ENCODE measurements at regions not wholly inside any gene's neighbourhood (a gene's known extent, or its start where the extent isn't known, plus 50 kb on each side); places are given as distances from the start of the nearest gene placed in this dataset.

DNA sequence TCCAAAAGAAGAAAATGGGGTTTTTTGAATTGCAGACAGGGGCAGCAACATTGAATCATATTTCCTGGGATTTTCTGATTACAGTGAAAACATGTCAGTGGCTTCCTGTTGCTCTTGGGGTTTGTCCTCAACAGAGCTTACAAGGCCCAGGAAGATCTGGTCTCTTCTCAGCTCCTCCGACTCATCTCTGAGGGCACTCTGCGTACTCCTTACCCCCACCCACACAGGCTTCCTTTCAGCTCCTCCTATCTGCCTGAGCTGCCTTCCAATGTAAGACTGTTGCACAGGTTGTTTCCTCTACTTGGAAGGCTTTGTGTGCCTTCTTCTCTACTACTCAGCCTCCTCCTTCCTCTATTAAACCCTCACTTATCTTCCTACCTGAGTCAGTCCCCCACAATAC is 245.1 kb upstream of the MEF2C start:
- Mint-ChIP-seq H3K27ac (no peak overlapping the region), H3K36me3 (ENCODE audit: low read depth) (no peaks in the 10 kb centered on the region), H3K27me3 (no peaks in the 10 kb centered on the region), H3K4me3 (no peak overlapping the region), H3K9me3 (peaks cover 10% of the 10 kb centered on the region), H3K4me1 (ENCODE audit: low read depth) (no peaks in the 10 kb centered on the region)

DNA sequence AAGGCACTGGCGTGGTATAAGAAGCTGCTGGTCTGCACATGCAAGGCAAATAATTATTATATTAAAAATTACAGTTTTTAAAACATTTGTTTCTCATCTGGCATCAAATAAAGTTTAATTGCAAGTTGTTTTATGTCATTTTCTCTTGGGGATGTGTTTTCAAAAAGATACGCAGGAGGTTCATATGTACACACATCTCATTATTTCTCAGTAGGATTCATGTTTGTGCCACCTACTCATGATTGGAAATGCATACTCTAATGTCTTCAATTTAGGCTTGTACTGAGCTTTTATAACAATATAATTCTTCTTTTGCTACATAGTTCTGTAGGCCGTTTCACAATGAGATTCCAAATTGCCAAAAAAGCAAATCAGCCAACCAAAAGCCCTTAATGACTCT is 244.2 kb upstream of the MEF2C start:
- Mint-ChIP-seq H3K4me1 (ENCODE audit: low read depth) (no peaks in the 10 kb centered on the region), H3K4me3 (no peak overlapping the region), H3K27me3 (no peaks in the 10 kb centered on the region), H3K27ac (no peak overlapping the region), H3K36me3 (ENCODE audit: low read depth) (no peaks in the 10 kb centered on the region), H3K9me3 (peaks cover 10% of the 10 kb centered on the region)

DNA sequence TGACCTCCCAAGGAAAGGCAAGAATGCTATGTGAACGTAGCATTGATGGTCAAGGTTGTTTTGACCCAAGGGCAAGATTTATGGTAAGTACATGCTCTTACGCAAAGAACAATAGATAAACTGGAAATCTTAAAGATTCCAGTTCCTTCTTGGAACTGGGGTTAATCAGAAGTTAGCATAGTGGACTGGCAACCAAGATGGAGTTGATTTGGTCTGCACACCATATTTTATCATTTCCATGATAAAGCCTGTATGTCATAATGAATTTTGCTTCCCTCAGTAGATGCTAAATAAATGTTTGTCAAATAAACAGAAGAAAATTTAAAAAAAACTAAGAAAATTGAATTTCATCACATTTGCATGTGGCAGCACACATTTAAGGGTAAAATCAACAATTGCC is 242.4 kb upstream of the MEF2C start:
- Mint-ChIP-seq H3K36me3 (ENCODE audit: low read depth) (no peaks in the 10 kb centered on the region), H3K4me1 (ENCODE audit: low read depth) (no peaks in the 10 kb centered on the region), H3K27me3 (no peaks in the 10 kb centered on the region), H3K9me3 (peaks cover 6% of the 10 kb centered on the region), H3K4me3 (no peak overlapping the region), H3K27ac (no peak overlapping the region)

DNA sequence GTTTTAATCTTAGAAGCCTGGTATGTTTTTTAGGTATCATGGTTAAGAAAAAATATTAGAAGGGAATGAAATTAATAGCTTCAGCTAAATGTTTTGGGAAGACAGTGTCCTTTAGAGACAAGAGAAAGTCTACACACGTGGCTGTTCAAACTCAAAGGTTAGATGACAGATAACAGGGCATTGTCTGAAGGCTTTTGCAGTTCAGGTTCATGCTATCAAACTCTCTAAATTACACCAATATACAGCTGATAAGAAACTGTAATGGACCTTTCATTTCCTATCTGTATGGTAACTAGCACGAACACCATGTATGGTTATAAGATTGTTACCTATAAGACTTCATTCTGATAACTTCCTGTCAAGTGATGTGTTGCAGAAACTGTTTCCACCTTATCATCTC is 240.6 kb upstream of the MEF2C start:
- Mint-ChIP-seq H3K4me3 (no peak overlapping the region), H3K27ac (no peak overlapping the region)

DNA sequence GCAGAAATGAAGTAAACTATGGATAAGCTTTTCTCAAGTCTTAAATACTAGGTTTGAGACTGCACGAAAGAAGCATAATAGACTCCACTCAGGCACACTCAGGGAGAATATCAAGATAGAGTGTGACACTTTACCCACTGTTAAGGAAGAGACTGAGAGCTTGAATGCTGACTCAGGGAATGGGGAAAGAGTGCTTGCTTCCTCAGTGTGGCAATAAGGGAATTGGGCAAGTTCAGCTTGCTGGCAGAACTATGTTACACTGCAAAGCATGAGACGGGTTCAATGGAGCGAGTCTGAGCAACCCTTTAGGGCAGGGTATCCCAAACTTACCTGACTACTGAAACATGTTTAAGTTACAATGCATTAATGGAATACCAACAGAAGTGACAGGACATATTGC is 237.7 kb upstream of the MEF2C start:
- Mint-ChIP-seq H3K36me3 (ENCODE audit: low read depth) (no peaks in the 10 kb centered on the region), H3K27me3 (no peaks in the 10 kb centered on the region)

More for the DNA sequence above, 240.6 kb upstream of the MEF2C start:
- Mint-ChIP-seq H3K4me1 (ENCODE audit: low read depth) (no peaks in the 10 kb centered on the region), H3K9me3 (peaks cover 6% of the 10 kb centered on the region), H3K27me3 (no peaks in the 10 kb centered on the region), H3K36me3 (ENCODE audit: low read depth) (no peaks in the 10 kb centered on the region)

DNA sequence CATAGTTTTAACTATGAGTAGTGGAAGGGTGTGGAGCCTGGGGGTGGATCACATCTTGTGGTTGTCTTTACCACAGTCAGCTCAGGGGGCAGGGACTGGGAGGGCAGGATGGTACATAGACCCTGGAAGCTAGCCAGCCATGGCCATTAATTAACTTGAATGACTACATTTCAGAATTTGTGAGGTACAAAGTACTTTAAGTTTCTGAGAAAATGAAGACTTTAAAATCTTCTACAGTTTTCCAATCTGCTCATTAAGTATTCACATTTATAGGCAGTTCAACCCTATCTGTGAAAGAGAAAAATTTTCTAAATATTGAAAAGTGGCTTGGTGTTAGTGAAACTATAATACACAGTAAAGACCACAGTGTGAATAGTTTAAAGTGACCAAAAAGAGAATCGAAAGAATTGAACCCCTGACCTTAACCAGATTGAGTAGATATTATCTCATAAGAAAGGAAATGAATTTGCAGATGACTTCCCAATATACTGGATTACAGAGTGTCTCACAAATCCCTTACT is 234.2 kb upstream of the MEF2C start:
- no peak overlapping the region for H3K27ac Mint-ChIP-seq
- H3K9me3 Mint-ChIP-seq, result no peaks in the 10 kb centered on the region
- no peaks in the 10 kb centered on the region for H3K27me3 Mint-ChIP-seq
- peaks cover 5% of the 10 kb centered on the region for H3K4me1 Mint-ChIP-seq (ENCODE audit: low read depth)
- no peak overlapping the region for H3K4me3 Mint-ChIP-seq
- no peaks in the 10 kb centered on the region for H3K36me3 Mint-ChIP-seq (ENCODE audit: low read depth)

More for the DNA sequence above, 237.7 kb upstream of the MEF2C start:
- Mint-ChIP-seq H3K4me1 (ENCODE audit: low read depth) (peaks cover 5% of the 10 kb centered on the region), H3K9me3 (peaks cover 6% of the 10 kb centered on the region), H3K27ac (no peak overlapping the region), H3K4me3 (no peak overlapping the region)

DNA sequence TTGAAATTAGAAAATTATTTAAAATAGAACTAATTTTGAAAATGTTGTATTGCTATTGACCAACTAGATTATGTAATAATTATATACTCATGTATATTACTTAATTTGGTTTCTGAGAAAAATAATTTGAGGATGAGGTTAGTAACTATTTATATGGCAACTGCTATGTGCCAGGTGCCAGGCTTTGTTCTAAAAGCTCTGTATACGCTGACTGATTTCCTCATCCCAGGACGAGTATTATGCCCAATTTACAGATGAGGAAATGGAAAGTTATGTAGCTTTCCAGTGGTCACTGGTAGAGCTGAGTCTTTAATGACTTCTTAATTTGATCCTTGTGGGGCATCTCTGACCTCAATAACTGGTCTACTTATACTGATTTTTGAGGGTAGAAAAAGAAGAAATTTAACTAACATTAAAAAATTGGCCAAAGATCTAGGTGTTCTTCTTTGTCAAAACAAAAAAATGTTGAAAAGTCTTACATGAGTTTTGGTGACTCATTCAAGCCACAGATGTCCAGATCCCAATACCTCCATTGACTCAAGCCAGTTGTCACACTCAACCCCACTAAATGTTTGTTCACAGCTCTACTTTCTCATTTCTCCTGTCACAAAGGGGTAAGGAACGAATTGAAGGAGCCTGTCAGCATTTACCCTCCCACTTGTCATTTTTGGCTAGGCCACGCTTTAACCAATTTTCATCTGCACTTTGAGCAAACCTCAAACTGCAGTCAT is 228.1 kb upstream of the MEF2C start:
- H3K9me3 Mint-ChIP-seq, result peaks cover 6% of the 10 kb centered on the region
- no peaks in the 10 kb centered on the region for H3K27me3 Mint-ChIP-seq
- no peak overlapping the region for H3K27ac Mint-ChIP-seq
- H3K36me3 Mint-ChIP-seq (ENCODE audit: low read depth), result no peaks in the 10 kb centered on the region
- H3K4me1 Mint-ChIP-seq (ENCODE audit: low read depth), result no peaks in the 10 kb centered on the region
- H3K4me3 Mint-ChIP-seq, result no peak overlapping the region

DNA sequence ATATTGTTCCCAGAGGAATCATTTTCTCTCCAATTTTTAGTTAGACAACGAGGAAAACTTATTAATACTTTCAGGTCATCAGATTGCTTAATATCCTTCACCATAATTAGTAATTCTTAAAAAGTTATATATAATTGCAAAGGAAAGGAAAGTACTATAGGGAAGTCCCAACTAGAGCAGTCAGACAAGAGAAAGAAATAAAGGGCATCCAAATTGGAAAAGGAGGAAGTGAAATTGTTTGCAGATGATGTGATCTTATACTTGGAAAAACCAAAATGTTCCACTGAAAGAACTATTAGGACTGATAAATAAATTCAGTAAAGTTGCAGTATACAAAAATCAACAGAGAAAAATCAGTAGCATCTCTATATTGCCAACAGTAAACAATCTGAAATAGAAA is 223.5 kb upstream of the MEF2C start:
- no peak overlapping the region for H3K27ac Mint-ChIP-seq
- peaks cover 6% of the 10 kb centered on the region for H3K9me3 Mint-ChIP-seq
- no peaks in the 10 kb centered on the region for H3K36me3 Mint-ChIP-seq (ENCODE audit: low read depth)
- no peaks in the 10 kb centered on the region for H3K4me1 Mint-ChIP-seq (ENCODE audit: low read depth)
- no peak overlapping the region for H3K4me3 Mint-ChIP-seq
- no peaks in the 10 kb centered on the region for H3K27me3 Mint-ChIP-seq

DNA sequence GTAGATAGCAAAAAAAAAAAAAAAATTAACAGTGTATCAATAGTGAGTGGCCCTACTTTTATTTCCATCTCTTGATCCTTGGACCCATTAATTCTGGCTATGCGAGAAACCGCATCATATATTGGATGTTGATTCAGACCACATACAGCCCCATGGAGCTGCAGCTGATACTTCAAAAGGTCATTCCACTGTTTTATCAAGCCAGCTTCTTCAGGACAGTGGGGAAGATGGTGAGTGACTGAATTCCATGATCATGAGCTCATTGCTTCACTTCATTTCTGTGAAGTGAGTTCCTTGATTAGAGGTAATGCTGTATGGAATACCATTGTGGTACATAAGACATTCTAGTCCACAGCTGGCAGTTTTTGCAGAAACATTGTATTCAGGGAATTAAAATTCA is 222.9 kb upstream of the MEF2C start:
- Mint-ChIP-seq H3K36me3 (ENCODE audit: low read depth) (no peaks in the 10 kb centered on the region), H3K9me3 (peaks cover 6% of the 10 kb centered on the region), H3K4me1 (ENCODE audit: low read depth) (no peaks in the 10 kb centered on the region), H3K27ac (no peak overlapping the region), H3K4me3 (no peak overlapping the region), H3K27me3 (no peaks in the 10 kb centered on the region)

DNA sequence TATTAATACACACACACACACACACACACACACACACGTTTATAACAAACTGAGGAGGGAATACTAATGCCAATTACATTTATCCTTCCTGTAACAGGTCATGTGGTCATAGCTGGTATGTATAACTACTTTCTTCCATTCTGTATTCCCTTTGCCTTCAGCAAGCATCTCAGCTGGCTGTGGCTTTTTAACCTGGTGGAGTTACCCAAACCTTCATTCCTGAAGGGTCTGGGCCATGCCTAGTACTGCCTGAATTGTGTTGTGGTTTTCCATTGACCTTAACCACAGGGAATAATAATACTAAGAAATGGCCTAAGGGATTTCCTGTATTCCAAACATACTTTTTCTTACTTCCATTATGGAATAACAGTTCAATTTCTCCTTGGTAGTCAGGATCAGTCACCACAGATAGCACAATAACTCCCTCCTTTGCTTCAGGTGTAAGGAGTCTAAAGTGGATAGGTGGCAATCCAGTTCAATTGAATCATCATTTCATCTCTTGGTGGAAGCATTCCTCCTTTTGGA is 222.2 kb upstream of the MEF2C start:
- no peak overlapping the region for H3K4me3 Mint-ChIP-seq
- H3K36me3 Mint-ChIP-seq (ENCODE audit: low read depth), result no peaks in the 10 kb centered on the region
- no peaks in the 10 kb centered on the region for H3K4me1 Mint-ChIP-seq (ENCODE audit: low read depth)
- no peaks in the 10 kb centered on the region for H3K27me3 Mint-ChIP-seq
- peaks cover 6% of the 10 kb centered on the region for H3K9me3 Mint-ChIP-seq
- no peak overlapping the region for H3K27ac Mint-ChIP-seq

DNA sequence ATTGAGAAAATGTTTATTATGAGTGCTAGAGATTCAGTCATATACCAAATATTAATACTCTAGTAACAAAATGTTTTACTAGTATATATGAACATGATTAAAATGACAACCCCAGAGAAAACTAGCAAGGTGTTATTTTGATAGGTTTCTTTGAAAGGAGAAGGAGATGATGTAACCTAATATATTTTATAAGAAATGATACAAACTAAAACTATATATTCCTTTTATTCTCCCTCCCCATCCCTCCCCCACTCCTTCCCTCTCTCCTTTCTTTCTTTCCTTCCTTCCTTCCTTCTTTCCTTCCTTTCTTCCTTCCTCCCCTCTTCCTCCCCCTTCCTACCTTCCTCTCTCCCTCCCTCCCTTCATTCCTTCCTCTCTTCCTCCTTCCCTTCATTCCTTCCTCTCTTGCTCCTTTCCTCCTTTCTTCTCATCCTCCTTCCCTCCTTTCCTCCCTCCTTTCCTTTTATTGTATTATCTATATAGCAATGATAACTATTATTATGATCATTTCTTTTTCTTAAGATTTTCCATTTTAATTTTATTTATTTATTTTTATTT is 215.3 kb upstream of the MEF2C start:
- Mint-ChIP-seq H3K9me3 (no peaks in the 10 kb centered on the region), H3K27ac (no peak overlapping the region), H3K4me3 (no peak overlapping the region), H3K27me3 (no peaks in the 10 kb centered on the region), H3K4me1 (ENCODE audit: low read depth) (no peaks in the 10 kb centered on the region), H3K36me3 (ENCODE audit: low read depth) (no peaks in the 10 kb centered on the region)

DNA sequence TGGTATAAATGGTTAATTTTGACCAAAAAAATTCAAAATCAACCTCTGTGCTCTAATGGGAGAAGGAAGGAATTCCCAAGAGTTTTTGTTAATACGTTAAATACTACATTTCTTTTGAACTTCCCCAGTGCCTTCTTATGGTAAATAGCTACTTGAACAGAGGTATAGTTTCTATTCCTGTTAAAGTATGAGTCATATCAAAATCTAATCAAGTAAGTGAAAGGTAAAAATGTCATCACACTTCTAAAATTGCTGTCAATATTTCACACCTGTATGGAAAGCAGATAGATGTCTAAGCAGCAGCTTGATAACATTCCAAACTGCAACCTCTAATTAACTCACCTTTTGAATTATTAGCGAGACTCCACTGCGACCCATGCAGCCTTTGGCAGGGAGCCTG is 214.1 kb upstream of the MEF2C start:
- H3K27ac Mint-ChIP-seq, result no peak overlapping the region
- no peak overlapping the region for H3K4me3 Mint-ChIP-seq
- no peaks in the 10 kb centered on the region for H3K36me3 Mint-ChIP-seq (ENCODE audit: low read depth)
- H3K4me1 Mint-ChIP-seq (ENCODE audit: low read depth), result no peaks in the 10 kb centered on the region
- peaks cover 3% of the 10 kb centered on the region for H3K9me3 Mint-ChIP-seq
- H3K27me3 Mint-ChIP-seq, result no peaks in the 10 kb centered on the region

DNA sequence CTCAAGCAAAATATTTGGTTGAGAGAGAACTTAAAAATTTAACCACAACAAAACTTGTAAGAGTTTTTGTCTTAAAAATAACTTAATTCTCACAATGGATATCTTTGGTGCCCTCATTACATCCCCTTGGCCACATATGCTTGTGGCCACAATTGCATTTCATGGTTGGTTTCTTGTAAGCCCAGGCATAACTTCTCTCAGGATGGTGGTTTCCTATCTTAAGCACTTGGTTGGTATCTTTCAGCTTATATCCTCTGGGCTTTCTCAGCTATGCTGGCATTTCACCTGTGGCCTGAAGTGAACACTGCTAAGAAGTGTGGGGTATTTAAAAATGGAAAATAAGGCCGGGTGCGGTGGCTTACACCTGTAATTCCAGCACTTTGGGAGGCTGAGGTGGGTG is 212.4 kb upstream of the MEF2C start:
- Mint-ChIP-seq H3K4me1 (ENCODE audit: low read depth) (no peaks in the 10 kb centered on the region), H3K9me3 (peaks cover 3% of the 10 kb centered on the region), H3K27ac (no peak overlapping the region), H3K27me3 (no peaks in the 10 kb centered on the region), H3K36me3 (ENCODE audit: low read depth) (no peaks in the 10 kb centered on the region), H3K4me3 (no peak overlapping the region)

DNA sequence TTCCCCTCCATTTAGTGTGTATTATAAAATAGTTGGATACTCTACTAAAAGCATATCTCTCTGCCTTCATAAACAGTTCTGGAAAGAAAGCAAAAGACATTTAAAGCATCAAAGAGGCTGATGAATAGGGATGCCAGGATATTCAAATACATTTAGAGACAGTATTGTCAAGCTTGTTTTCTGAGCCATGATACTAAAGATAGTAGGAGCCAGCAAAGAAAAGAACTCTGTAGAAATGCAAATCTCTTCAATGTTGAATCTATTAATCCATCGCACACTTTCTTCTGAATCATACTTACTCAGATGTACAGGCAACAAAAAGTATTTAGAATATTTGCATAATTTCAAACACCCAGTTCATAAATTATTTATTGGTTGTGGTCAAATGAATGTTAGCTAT is 207.1 kb upstream of the MEF2C start:
- Mint-ChIP-seq H3K27me3 (no peaks in the 10 kb centered on the region), H3K9me3 (peaks cover 3% of the 10 kb centered on the region), H3K4me3 (no peak overlapping the region), H3K27ac (no peak overlapping the region), H3K4me1 (ENCODE audit: low read depth) (no peaks in the 10 kb centered on the region), H3K36me3 (ENCODE audit: low read depth) (no peaks in the 10 kb centered on the region)

DNA sequence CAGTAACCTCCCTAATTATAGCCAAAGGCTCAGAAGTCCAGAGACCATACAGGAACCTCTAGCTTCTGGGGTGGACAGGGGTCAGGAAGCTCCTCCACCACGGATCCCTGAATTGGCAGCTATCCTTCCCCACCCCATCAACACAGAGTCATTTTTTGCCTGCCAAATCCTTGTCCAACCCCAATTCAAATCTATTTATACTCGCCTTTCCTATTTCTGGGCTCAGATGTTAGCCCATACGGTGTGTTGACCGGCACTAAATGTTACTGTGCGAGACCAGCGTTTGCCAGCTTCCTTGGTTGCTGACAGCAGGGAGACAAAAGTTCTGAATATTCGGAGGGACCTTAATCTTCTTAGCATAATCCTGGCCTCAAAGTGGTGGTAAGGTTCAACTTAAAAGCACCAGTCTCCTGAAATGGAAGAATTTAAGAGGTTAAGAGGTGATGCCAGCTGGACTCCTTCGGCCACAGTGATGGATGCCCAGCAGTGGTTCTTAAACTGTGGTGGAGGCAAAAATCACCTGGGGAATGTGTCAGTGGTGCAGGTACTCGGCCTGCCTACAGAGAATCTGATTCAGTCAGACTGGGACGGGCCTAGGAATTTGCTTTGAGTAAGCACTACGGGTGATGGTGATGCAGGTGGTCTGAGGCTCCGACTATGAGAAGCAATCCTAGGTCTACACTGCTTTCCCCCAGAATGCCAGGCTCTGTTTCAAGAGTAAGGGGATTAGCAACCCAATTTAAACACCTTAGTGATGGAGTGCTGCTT is 204.8 kb upstream of the MEF2C start:
- no peaks in the 10 kb centered on the region for H3K36me3 Mint-ChIP-seq (ENCODE audit: low read depth)
- H3K27me3 Mint-ChIP-seq, result no peaks in the 10 kb centered on the region
- peaks cover 3% of the 10 kb centered on the region for H3K9me3 Mint-ChIP-seq
- no peaks in the 10 kb centered on the region for H3K4me1 Mint-ChIP-seq (ENCODE audit: low read depth)
- no peak overlapping the region for H3K4me3 Mint-ChIP-seq
- no peak overlapping the region for H3K27ac Mint-ChIP-seq
